GM18861 (cell line): ENCODE measurements at regions not wholly inside any gene's neighbourhood (a gene's known extent, or its start where the extent isn't known, plus 50 kb on each side); places are given as distances from the start of the nearest gene placed in this dataset.
"Not testable (repeated sequence)": the region's sequence is repeated elsewhere in the genome, so short reads cannot be mapped to it uniquely, and the experiment has no call there.

Source experiments
- ATAC-seq: cut with Tn5 transposase; IDR thresholded peaks from one replicate; pipeline ENCODE4 v1.9.1; 2021; ENCODE audit not compliant: unreplicated experiment

- ATAC-seq, result no peak
These were observed 266.3 kb downstream of the KLF5 start for GRCh38 chr13:73324842-73325722.

DNA sequence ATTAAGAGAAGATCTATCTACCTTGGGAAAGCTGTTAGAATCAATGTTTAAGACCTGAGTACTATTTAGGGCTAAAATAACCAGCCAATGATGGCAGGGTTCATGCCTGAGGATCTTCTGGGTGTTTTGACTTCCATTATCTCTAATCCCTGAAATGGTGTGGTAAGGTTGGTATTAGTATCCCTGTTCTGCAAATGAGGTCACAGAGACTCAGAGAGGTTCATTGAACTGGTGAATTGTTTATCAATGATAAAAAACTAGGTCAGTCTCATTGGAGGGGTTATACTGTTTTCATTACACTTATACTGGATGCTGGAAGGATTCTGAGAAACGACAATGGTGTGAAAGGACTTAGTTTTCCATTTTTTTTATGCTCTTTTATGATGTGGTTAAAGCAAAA, 264.8 kb downstream of the KLF5 start:
- no peak for ATAC-seq

GRCh38 chr13:73321043-73321442, 262.2 kb downstream of the KLF5 start:
- peak; percentile 51 for ATAC-seq

DNA sequence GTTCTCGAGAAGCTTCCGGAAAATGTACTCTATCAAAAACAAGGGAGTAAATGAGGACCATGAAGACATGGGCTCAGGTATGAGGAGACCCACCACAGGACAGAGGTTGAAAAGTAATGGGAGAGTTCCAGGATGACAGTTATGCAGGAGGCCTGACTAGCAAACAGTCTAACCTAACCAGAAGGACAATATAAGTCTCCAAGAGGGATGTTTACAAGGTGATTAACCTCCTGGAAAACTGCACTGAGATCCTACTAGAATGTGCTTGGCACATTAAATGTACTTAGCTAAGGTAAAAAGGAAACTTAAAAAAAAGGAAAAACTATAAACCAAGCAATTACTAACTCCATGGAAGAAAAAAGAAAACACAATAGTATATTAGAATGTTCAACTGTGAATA, 258.3 kb downstream of the KLF5 start:
- no peak for ATAC-seq

DNA sequence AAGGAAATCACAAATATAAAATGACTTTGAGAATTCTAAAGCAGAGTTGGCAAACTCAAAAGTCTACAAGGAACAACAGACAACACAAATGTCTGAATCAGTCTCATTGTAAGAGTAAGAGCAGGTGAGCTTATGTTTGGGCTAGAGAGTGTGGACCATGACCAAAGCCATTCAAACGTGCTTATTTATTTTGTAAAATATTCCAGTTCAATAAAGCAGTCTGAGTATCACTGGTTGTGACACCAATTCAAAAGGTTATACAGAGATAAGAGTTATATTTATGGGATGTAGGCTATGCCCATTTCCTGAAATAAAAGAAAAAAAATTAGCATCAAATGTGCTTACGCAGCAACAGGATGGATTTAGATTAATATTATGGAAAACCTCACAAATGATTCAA, 251.6 kb downstream of the KLF5 start:
- ATAC-seq, result no peak

GRCh38 chr13:73307481-73307880, 248.7 kb downstream of the KLF5 start:
- no peak for ATAC-seq

GRCh38 chr13:73306688-73307087, 247.9 kb downstream of the KLF5 start:
- no peak for ATAC-seq

DNA sequence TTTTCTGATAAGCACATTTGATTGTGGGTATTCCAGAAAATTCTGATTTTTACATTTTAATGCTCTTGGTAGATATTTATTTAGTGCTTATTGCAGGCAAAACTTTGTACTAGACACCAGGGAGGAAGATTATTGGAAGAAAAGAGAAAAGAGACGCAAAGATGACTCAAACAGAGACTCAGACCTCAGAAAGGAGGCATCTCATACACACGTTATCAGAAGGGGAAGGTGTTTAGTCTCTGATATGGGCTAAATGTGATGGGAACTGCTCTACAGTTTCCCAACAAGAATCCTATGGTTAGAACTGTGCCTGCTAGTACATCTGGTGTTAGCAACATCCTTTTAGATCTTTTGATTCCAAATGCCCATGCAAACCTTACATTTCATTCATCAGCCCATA, 245.6 kb downstream of the KLF5 start:
- no peak for ATAC-seq

GRCh38 chr13:73303851-73304250, 245.0 kb downstream of the KLF5 start:
- no peak for ATAC-seq

GRCh38 chr13:73301622-73302021, 242.8 kb downstream of the KLF5 start:
- ATAC-seq, result not testable (repeated sequence)

DNA sequence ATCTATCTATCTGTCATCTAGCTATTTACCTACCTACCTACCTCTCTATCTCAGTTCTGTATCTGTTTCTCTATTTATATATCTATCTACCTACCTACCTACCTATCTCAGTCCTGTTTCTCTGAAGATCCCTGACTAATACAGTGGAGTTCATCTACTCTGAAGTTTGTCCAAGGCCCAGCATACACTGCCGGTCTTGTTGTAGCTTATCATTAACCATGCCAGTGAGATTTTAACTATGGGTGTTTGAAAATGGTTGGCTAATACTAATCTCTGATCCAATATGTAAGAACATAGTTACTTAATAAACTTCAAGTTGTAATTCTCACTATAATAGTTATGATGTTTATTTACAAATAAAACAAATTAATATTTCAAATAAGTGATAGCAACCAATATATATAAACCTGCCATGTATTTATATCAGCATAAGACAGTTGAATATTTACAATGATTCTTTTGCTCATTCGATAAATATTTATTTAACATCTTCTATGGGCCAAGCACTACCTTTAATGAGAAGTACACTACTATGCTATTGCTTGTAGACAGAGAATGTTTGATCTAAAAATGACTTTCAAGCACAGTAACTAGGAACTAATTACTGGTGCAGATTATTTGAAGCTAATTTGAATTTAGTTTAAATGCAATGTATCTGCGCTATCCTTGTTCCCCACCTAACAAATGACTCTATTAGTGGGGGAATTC, 242.1 kb downstream of the KLF5 start:
- ATAC-seq, result no peak

DNA sequence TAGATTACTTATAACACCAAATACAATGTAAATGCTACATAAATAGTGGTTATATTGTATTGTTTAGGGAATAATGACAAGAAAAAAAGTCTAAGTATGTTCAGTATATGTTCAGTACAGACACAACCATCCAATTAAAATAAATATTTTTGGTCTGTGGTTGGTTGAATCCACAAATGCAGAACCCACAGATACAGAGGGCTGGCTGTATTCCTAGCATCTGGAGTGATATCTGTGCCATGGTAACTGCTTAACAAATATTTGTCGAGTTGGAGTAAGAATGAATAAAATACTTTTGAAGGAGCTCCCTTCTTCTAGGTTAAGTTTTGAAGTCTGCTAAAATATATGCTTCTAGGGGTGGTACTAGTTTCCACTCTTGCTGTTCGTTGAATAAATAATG, 241.0 kb downstream of the KLF5 start:
- ATAC-seq, result no peak

- no peak for ATAC-seq
These were observed 235.2 kb downstream of the KLF5 start for GRCh38 chr13:73293913-73294523.

DNA sequence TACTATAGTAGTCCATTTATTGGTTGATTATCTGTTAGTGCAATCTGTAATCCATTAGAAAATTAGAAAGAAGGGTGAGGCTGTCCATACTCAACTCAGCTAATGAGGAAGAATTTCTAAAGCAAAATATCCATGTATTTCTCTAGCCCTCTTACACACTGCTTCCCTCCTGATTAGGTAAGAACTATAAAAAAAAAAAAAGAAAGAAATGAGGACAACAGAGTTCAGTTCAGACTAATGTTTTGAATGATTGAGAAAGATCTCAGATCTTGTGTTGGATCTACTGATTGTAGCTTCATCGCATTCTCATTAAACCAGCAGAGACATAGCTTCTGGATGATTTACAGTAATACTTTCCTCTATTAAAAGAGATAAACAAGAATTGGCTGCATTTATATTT, 233.3 kb downstream of the KLF5 start:
- no peak for ATAC-seq

DNA sequence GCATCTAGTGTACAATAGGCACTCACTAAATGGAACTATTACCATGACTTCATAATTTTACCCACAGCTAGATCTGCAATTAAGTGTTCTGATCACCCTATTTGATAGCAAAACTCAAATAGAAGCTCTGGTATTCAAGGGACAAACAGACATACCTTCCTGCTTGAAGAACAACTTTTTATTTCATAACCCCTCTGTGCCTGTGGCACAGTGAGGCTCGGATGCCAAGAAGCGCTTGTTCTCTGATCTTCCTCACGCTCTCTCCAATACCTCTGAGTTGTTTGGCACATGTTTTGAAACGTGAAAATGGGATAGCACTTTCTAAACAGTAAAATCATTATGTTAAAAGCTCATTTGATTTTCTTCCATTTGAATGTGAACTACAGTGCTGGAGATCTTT, 232.0 kb downstream of the KLF5 start:
- no peak for ATAC-seq

- ATAC-seq, result no peak
These were observed 229.8 kb downstream of the KLF5 start for GRCh38 chr13:73288596-73288995.

DNA sequence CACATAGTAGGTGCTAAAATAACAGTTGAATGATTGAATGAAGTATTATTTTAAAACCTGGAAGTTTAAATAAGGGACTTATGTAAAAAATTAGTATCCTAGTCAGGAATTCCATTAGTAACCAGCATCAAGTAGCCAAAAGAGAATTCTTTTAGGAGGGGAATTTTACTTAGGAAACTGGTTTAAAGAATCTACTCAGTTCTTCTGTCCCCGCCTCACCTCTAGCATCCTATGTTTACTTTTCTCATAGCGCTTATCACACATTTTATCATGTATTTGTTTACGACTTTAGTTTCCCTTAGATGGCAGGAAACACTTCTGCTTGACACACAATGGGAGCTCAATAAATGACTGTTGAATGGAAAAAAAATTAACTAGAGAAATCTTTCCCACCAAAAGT, 229.0 kb downstream of the KLF5 start:
- ATAC-seq, result no peak

GRCh38 chr13:73286942-73287620, 228.3 kb downstream of the KLF5 start:
- ATAC-seq, result no peak

GRCh38 chr13:73286177-73286576, 227.4 kb downstream of the KLF5 start:
- no peak for ATAC-seq

DNA sequence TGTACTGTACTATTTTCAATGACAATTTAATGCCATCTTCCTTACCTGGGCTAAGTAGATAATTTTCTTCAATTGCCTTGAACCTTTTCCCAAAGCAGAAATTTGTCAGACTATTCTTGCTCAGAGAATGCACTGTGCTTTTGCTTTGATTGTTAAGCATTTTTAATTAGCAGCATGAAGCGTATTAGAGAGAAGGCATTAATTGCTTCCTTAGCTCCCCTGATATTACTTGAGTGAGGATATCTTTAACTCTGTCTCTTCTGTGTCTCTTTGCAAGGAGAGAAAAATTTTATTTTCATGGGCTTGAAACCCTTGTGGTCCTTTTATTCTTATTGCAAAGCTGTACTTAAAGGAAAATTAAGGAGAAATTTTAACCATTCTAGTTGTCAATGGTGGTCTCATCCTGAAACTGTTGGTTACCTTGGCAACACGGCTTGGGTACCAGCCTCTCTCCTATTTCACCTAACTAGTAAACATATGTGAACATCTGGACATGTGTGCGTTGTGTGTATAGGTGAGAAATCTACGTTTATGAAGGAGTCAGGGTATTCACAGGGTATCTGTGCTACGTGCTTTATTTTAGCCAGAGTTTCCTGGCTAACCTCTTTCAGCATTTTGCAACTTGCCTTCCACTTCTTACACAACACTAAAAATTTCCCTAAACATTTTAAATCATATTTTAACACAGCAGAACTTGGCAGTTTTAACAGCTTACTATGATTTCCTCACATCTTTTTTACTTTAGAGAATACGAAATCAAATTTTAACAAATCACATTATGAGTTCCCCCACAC, 225.5 kb downstream of the KLF5 start:
- ATAC-seq, result no peak

DNA sequence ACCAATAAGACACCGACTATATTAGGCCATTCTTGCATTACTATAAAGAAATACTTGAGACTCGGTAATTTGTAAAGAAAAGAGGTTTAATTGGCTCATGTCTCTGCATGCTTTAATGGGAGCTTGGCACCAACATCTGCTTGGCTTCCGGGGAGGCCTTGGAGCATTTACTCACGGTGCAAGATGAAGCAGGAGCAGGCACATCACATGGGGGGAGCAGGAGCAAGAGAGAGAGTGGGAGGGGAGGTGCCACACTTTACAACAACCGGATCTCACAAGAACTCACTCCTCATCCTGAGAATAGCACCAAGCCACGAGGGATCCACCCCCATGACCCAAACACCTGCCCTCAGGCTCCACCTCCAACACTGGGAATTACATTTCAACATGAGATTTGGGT, 224.8 kb downstream of the KLF5 start:
- ATAC-seq, result no peak
